ENCODE measurements at regions not wholly inside any gene's neighbourhood (a gene's known extent, or its start where the extent isn't known, plus 50 kb on each side); places are given as distances from the start of the nearest gene placed in this dataset.
A peak's percentile ranks its signal among the peaks of the same experiment; 100 is the strongest.

GRCh38 chr16:13795131-13795530 is 124.8 kb upstream of the ERCC4 start:
- TF ChIP-seq, protein P1, sequence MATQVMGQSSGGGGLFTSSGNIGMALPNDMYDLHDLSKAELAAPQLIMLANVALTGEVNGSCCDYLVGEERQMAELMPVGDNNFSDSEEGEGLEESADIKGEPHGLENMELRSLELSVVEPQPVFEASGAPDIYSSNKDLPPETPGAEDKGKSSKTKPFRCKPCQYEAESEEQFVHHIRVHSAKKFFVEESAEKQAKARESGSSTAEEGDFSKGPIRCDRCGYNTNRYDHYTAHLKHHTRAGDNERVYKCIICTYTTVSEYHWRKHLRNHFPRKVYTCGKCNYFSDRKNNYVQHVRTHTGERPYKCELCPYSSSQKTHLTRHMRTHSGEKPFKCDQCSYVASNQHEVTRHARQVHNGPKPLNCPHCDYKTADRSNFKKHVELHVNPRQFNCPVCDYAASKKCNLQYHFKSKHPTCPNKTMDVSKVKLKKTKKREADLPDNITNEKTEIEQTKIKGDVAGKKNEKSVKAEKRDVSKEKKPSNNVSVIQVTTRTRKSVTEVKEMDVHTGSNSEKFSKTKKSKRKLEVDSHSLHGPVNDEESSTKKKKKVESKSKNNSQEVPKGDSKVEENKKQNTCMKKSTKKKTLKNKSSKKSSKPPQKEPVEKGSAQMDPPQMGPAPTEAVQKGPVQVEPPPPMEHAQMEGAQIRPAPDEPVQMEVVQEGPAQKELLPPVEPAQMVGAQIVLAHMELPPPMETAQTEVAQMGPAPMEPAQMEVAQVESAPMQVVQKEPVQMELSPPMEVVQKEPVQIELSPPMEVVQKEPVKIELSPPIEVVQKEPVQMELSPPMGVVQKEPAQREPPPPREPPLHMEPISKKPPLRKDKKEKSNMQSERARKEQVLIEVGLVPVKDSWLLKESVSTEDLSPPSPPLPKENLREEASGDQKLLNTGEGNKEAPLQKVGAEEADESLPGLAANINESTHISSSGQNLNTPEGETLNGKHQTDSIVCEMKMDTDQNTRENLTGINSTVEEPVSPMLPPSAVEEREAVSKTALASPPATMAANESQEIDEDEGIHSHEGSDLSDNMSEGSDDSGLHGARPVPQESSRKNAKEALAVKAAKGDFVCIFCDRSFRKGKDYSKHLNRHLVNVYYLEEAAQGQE (IDR thresholded peaks at IDR 0.05): peak; percentile 64
- TF ChIP-seq, protein P2, sequence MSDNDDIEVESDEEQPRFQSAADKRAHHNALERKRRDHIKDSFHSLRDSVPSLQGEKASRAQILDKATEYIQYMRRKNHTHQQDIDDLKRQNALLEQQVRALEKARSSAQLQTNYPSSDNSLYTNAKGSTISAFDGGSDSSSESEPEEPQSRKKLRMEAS (IDR thresholded peaks at IDR 0.05): peak; percentile 69
- TF ChIP-seq CTCF (IDR thresholded peaks at IDR 0.05; ENCODE audit: low read depth, low read length, missing input control) (no peak), YY1 (IDR thresholded peaks at IDR 0.05) (peak; percentile 71), FOXA1 (IDR thresholded peaks at IDR 0.05) (peak; percentile 86), TAF1 (conservative IDR thresholded peaks at IDR 0.05) (no peak), JUND (IDR thresholded peaks at IDR 0.05) (peak; percentile 31 to 88), HNF4A (conservative IDR thresholded peaks at IDR 0.05) (peak; percentile 77 to 82), GABPA (IDR thresholded peaks at IDR 0.05 in 1 of 2, conservative IDR thresholded peaks at IDR 0.05 in 1 of 2) (peak in 1 of 2 donors; percentile 34), RXRA (IDR thresholded peaks at IDR 0.05) (peak; percentile 74 to 93), RAD21 (IDR thresholded peaks at IDR 0.05) (peak; percentile 14 to 54), EGR1 (IDR thresholded peaks at IDR 0.05; ENCODE audit: low read depth in 2 of 2) (peak; percentile 36 to 73)

Measured in liver (tissue), 3 donors.